GM12892 (cell line): ENCODE measurements at regions not wholly inside any gene's neighbourhood (a gene's known extent, or its start where the extent isn't known, plus 50 kb on each side); places are given as distances from the start of the nearest gene placed in this dataset.

Experiments
- POLR2A ChIP-seq: IDR thresholded peaks from 2 replicates; pipeline ENCODE4 v1.6.1; 2011; ENCODE audit warnings: low read depth, low read length, control low read depth
- POLR2AphosphoS5 ChIP-seq: IDR thresholded peaks from 2 replicates; pipeline ENCODE4 v1.6.1; 2011; ENCODE audit warnings: low read depth, low read length, control low read depth
- TAF1 ChIP-seq: IDR thresholded peaks from 2 replicates; pipeline ENCODE4 v1.6.1; 2011; ENCODE audit warnings: low read depth, mild to moderate bottlenecking, control low read depth, low read length, borderline replicate concordance

GRCh38 chr2:198478361-198478760, 674.0 kb downstream of the PLCL1 start:
- no peak for TF ChIP-seq TAF1
- no peak for TF ChIP-seq POLR2A
- TF ChIP-seq POLR2AphosphoS5 = no peak
